ENCODE measurements at regions not wholly inside any gene's neighbourhood (a gene's known extent, or its start where the extent isn't known, plus 50 kb on each side); places are given as distances from the start of the nearest gene placed in this dataset.
A peak's percentile ranks its signal among the peaks of the same experiment; 100 is the strongest.

- peaks cover 0 to 3% (median 0%) of the 10 kb centered on the region in 3 donors for H3K9me3 ChIP-seq (ENCODE audit: control insufficient read depth in 2 of 3, insufficient read depth in 1 of 3, low read length in 3 of 3)
- H3K27ac ChIP-seq (ENCODE audit: low read depth in 2 of 2, low read length in 2 of 2): no peak overlapping the region
- H3K9ac ChIP-seq (ENCODE audit: low read length in 3 of 3): no peak overlapping the region
- H3K27me3 ChIP-seq (ENCODE audit: control insufficient read depth, insufficient read depth, low read length): no peaks in the 10 kb centered on the region
- H3K4me1 ChIP-seq (ENCODE audit: control insufficient read depth in 2 of 3, insufficient read depth in 2 of 3, low read depth in 1 of 3, low read length in 3 of 3): peaks cover 0 to 4% (median 0%) of the 10 kb centered on the region in 3 donors
- FAIRE-seq: no peak
- TF ChIP-seq CTCF (IDR thresholded peaks at IDR 0.05; ENCODE audit: borderline replicate concordance, extremely low read depth, insufficient read depth): no peak
- no peak overlapping the region for H3K4me3 ChIP-seq (ENCODE audit: low read length in 3 of 3)
- intact Hi-C loops (cut with DNase I): no loop called here
- no peak for DNase-seq
- no peaks in the 10 kb centered on the region for H3K36me3 ChIP-seq (ENCODE audit: control insufficient read depth in 2 of 3, insufficient read depth in 3 of 3, low read length in 3 of 3)
Measured at GRCh38 chr1:87804128-87804527, 475.4 kb downstream of the LMO4 start.

GRCh38 chr1:87805666-87806378 lies 477.1 kb downstream of the LMO4 start:
- intact Hi-C loops (cut with DNase I): no loop called here
- Histone ChIP-seq H3K4me1 (ENCODE audit: control insufficient read depth in 2 of 3, insufficient read depth in 2 of 3, low read depth in 1 of 3, low read length in 3 of 3) (peaks cover 0 to 4% (median 0%) of the 10 kb centered on the region in 3 donors), H3K9ac (ENCODE audit: low read length in 3 of 3) (no peak overlapping the region), H3K27me3 (ENCODE audit: control insufficient read depth, insufficient read depth, low read length) (no peaks in the 10 kb centered on the region), H3K4me3 (ENCODE audit: low read length in 3 of 3) (peak overlapping the region in 2 of 3 donors; percentile 33 to 45), H3K27ac (ENCODE audit: low read depth in 2 of 2, low read length in 2 of 2) (peak overlapping the region in 1 of 2 donors; percentile 15), H3K36me3 (ENCODE audit: control insufficient read depth in 2 of 3, insufficient read depth in 3 of 3, low read length in 3 of 3) (no peaks in the 10 kb centered on the region), H3K9me3 (ENCODE audit: control insufficient read depth in 2 of 3, insufficient read depth in 1 of 3, low read length in 3 of 3) (peaks cover 0 to under 1% (median 0%) of the 10 kb centered on the region in 3 donors)
- no peak for TF ChIP-seq CTCF (IDR thresholded peaks at IDR 0.05; ENCODE audit: borderline replicate concordance, extremely low read depth, insufficient read depth)
- no peak for FAIRE-seq
- peak in 3 of 5 donors; percentile 51 to 86 (median 80) for DNase-seq

- DNase-seq (peak in 1 of 5 donors; percentile 15), FAIRE-seq (no peak)
- no peak overlapping the region for H3K9ac ChIP-seq (ENCODE audit: low read length in 3 of 3)
- no peaks in the 10 kb centered on the region for H3K36me3 ChIP-seq (ENCODE audit: control insufficient read depth in 2 of 3, insufficient read depth in 3 of 3, low read length in 3 of 3)
- no peak for TF ChIP-seq CTCF (IDR thresholded peaks at IDR 0.05; ENCODE audit: borderline replicate concordance, extremely low read depth, insufficient read depth)
- peaks cover 0 to 4% (median 0%) of the 10 kb centered on the region in 3 donors for H3K4me1 ChIP-seq (ENCODE audit: control insufficient read depth in 2 of 3, insufficient read depth in 2 of 3, low read depth in 1 of 3, low read length in 3 of 3)
- intact Hi-C loops (cut with DNase I): no loop called here
- no peaks in the 10 kb centered on the region for H3K9me3 ChIP-seq (ENCODE audit: control insufficient read depth in 2 of 3, insufficient read depth in 1 of 3, low read length in 3 of 3)
- peak overlapping the region in 2 of 3 donors; percentile 33 to 45 for H3K4me3 ChIP-seq (ENCODE audit: low read length in 3 of 3)
- no peaks in the 10 kb centered on the region for H3K27me3 ChIP-seq (ENCODE audit: control insufficient read depth, insufficient read depth, low read length)
- peak overlapping the region in 1 of 2 donors; percentile 15 for H3K27ac ChIP-seq (ENCODE audit: low read depth in 2 of 2, low read length in 2 of 2)
Measured at GRCh38 chr1:87806379-87807094, 477.9 kb downstream of the LMO4 start.
